ENCODE measurements at regions not wholly inside any gene's neighbourhood (a gene's known extent, or its start where the extent isn't known, plus 50 kb on each side); places are given as distances from the start of the nearest gene placed in this dataset.
"Not testable (repeated sequence)": the region's sequence is repeated elsewhere in the genome, so short reads cannot be mapped to it uniquely, and the experiment has no call there.

DNA sequence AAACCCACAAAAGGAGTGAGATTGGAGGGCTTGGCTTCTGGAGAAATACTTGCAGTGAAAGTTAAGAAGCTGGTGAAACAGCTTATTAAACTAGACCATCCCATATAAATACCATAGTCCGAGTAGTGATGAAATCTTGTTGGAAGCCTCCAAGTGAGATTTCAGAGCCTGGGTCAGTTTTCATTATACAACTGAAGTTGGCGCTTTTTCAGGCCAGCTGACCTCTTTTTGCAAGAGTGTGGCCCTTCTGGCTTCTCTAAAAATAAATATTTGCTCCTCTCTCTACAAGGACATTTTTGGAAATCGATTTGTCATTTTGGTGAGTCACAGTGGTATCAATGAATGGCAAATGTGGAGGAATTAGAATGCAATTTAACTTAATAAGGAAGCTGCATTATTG, 51.2 kb upstream of the THRB start:
- in situ Hi-C loops (cut with HindIII; ENCODE audit: low sequenced_read_pairs): no loop called here

- in situ Hi-C loops (cut with HindIII; ENCODE audit: low sequenced_read_pairs): no loop called here
These were observed 53.6 kb upstream of the THRB start for GRCh38 chr3:24548278-24548677.

- in situ Hi-C loops (cut with HindIII; ENCODE audit: low sequenced_read_pairs): no loop called here
These were observed 55.9 kb upstream of the THRB start for GRCh38 chr3:24550588-24550987.

DNA sequence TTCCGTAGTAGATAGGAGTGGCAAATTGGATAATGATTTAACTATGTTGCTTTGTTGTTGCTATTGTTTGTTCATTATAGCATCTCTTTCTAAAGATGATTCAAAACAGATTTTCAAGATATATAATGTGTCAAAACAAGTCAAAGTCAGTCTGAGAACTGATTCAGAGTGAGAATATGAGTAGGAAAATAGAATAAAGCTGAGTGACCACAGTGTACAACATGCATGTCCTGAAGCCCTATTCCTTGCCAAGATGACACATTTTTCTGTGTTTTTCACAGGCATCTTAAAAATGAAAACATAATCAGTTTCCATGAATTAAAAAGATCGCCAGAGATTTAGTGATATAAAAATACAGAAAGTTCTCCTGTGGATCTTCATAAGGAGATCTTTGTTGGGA, 57.0 kb upstream of the THRB start:
- in situ Hi-C loops (cut with HindIII; ENCODE audit: low sequenced_read_pairs): no loop called here

DNA sequence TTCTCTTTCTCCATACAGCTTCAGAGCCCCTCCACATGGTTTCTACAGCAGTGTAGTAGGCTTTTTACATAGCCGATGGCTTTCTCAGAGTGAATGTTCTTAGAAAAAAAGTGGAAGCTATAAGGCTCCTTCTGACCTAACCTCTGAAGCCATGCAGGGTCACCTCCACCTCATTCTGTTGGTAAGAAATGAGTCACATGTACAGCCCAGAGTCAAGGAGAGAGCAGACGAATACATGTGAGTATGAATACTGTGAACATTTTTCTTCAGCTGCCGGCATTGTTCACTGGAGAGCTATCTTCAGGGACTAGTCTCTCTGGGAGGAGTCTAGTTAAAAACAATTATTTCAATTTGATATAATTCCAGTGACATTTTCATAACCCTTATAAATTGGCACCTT, 68.2 kb upstream of the THRB start:
- in situ Hi-C loops (cut with HindIII; ENCODE audit: low sequenced_read_pairs): no loop called here

DNA sequence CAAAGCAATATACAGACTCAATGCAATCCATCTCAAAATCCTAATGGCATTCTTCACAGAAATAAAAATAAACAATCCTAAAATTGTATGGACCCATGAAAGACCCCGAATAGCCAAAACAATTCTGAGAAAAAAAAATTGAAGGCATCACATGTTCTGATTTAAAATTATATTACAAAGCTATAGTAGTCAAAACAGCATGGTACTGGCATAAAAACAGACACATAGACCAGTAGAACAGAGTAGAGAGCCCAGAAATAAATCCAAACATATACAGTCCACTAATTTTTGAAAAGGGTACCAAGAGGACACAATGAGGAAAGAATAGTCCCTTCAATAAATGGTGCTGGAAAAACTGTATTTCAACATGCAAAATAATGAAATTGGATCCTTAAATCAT, 70.4 kb upstream of the THRB start:
- in situ Hi-C loops (cut with HindIII; ENCODE audit: low sequenced_read_pairs): no loop called here

- in situ Hi-C loops (cut with HindIII; ENCODE audit: low sequenced_read_pairs): no loop called here
These were observed 71.0 kb upstream of the THRB start for GRCh38 chr3:24565656-24566055.

DNA sequence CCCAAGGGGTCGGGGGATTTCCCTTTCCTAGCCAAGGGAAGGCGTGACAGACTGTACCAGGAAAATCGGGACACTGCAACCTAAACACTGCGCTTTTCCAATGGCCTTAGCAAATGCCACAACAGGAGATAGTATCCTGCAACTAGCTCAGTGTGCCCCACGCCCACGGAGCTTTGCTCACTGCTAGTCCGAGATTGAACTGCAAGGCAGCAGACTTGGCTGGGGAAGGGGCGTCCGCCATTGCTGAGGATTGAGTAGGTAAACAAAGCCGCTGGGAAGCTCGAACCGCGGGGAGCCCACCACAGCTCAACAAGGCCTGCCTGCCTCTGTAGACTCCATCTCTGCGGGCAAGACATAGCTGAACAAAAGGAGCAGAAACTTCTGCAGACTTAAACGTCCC, 72.3 kb upstream of the THRB start:
- in situ Hi-C loops (cut with HindIII; ENCODE audit: low sequenced_read_pairs): no loop called here

GRCh38 chr3:24572409-24572808, 77.8 kb upstream of the THRB start:
- in situ Hi-C loops (cut with HindIII; ENCODE audit: low sequenced_read_pairs): not testable (repeated sequence)

DNA sequence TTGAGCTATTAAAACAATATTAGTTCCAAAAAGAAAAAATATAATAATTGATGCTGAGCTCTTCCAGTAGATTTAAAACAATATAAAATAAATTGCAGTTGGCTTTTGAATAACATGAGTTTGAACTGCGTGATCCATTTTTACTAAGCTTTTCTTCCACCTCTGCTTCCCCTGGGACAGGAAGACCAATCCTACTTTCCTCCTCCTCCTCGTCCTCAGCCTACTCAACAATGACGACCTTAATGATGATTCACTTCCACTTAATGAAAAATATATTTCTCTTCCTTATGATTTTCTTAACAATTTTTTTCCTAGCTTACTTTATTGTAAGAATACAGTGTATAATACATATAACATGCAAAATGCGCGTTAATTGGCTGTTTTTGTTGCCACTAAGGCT, 78.9 kb upstream of the THRB start:
- in situ Hi-C loops (cut with HindIII; ENCODE audit: low sequenced_read_pairs): no loop called here

DNA sequence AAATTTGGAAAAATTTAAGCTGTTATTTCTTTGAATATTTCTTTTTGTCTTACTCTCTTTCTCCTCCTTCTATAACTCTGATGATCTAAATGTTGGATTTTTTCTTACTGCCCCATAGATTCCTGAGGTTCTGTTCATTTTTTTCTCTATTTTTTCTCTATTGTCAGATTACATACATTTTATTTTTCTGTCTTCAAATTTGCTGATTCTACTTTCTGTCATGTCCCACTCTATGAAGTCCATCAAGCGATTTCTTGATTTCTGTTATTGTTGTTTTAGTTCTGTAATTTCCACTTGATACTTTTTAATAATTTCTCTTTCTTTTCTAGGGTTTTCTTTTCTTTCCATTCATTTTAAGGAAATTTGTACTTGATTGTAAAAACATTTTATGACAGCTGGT, 83.7 kb upstream of the THRB start:
- in situ Hi-C loops (cut with HindIII; ENCODE audit: low sequenced_read_pairs): no loop called here

DNA sequence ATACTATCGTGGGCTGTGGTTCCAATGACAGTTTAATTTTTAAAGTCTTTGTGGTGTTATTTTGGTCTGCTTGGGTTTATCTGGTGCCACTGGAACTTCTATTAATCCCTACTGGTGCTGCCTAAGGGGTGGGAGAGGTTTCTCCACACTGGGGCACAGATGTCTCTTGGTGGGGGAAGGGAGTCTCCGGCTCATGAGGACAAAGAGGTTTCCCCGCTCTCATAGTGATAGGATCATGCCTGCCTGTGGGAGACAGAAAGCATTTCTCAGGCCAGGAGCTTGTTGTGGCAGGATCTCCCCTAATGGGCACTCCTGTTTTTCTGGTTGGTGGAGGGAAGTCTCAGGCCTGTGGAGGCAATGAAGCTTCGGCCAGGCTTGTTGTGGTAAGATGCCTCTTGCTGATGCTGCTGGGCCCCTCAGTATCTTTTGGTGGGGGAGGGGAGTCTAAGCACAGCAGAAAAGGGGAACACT, 84.3 kb upstream of the THRB start:
- in situ Hi-C loops (cut with HindIII; ENCODE audit: low sequenced_read_pairs): no loop called here

- in situ Hi-C loops (cut with HindIII; ENCODE audit: low sequenced_read_pairs): no loop called here
These were observed 88.1 kb upstream of the THRB start for GRCh38 chr3:24582431-24583403.

- in situ Hi-C loops (cut with HindIII; ENCODE audit: low sequenced_read_pairs): no loop called here
These were observed 92.3 kb upstream of the THRB start for GRCh38 chr3:24586920-24587319.

GRCh38 chr3:24588629-24589512, 94.2 kb upstream of the THRB start:
- in situ Hi-C loops (cut with HindIII; ENCODE audit: low sequenced_read_pairs): no loop called here

DNA sequence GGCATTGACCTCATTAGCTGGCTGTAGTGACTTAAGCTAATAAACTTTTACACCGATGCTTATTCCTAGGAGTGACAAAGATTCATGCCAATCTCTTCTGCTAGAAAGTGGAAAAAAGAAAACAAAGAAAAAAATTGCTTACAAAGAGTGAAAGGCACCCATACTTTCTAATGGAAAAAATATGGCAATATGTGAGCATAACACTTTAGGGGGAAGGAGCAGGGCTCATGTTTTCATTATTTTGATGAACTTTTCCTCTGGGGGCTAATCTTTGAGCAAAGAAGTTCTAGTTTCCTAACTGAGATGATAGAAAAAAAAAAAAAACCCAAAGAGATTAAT, 94.8 kb upstream of the THRB start:
- in situ Hi-C loops (cut with HindIII; ENCODE audit: low sequenced_read_pairs): no loop called here

DNA sequence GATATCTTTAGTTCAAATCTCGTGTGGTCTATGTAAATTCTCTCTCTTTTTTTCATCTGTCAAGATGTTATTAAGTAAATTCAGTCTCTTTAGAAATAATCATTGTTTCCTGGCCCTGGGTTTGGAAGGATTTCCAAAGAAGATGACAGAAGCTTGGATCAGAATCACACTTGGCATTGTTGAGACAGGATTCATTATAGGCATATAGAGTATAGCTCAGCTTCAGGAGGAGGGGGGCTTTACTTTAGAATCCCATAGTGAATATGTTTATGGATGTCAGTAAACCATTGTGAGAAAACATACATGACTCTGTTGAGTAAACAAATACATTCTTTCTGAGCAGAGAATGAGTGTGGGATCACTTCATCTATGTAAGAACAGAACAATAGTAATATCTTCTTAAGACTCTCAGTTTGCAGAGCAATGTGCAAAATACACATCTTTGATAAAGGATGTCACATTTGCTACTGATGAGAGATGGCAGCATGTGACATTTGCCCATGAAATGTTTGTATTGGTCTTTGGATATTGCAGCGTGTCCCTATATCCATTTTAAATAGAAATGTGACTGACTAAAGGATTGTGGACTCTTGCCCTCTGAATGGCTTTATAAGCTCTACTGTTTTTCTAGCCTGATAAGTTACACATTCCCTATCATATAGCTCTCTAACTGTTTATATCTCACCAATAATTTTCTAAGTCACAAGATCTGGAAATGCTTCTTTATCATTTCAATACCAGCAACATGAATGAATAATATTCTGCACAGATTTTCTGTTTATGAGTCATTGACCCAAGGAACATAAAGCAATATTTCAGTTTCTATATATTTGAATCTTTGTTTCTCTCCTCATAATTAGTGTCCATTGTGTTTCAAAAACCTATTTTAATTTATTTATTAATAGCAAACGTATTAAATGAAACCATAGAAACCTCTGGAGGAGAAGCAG, 95.6 kb upstream of the THRB start:
- in situ Hi-C loops (cut with HindIII; ENCODE audit: low sequenced_read_pairs): no loop called here

DNA sequence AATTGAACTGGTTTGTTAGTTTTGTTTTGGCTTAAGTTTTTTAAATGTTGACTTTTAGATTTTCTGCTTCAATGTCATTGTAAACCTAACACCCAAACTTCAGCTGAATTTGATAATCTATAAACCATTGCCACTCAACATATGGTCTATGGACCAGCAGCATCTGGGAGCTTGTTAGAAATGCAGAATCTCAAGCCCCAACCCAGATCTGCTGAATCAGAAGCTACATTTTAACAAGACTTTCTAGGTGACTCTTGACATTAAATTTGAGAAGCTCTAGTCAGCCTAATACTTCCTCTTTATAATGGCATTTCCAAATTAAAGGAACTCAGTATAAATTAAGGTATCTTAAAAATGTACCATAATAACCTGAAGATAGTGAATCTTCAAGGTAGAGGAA, 96.5 kb upstream of the THRB start:
- in situ Hi-C loops (cut with HindIII; ENCODE audit: low sequenced_read_pairs): no loop called here

GRCh38 chr3:24591661-24592555, 97.3 kb upstream of the THRB start:
- in situ Hi-C loops (cut with HindIII; ENCODE audit: low sequenced_read_pairs): no loop called here

DNA sequence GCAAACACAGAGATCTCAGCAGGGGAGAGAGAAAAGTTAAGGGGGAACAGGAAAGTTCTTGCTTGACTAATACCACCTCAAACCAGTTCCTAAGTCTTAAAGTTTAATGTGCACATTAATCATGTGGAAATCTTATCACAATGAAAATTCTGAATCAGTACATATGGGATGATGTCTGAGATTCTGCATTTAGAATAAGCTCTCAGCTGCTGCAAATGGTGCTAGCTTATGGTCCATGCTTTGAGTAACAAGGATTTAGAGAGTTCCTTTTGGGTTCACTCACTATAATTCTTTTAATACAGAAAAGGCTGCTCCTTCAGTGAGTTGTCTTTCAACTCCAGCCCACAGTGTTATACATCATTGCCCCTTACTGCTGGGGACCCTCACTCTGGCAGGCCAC, 99.5 kb upstream of the THRB start:
- in situ Hi-C loops (cut with HindIII; ENCODE audit: low sequenced_read_pairs): no loop called here

Data from endothelial cell of hepatic sinusoid (primary cell).